ENCODE measurements at regions not wholly inside any gene's neighbourhood (a gene's known extent, or its start where the extent isn't known, plus 50 kb on each side); places are given as distances from the start of the nearest gene placed in this dataset.

DNA sequence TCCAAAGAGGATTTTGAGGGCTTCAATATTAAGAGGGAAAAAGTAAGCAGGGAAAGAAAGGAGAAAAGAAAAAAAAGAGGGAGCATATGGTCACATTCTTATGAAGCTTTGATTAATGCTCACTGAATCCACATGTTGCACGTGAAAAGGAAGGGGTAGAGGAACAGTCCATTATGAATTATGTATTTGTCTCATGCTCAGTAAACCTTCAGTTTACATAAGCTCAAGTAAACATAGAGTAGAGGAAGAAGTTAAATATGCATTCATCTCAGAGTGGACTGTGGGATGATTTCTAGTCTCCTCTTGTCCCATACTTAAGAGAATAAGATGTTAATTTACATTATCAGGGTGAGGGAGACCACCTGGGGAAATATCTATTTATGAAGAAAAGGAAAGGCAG, 334.5 kb downstream of the IPO8 start:
- intact Hi-C loops (cut with DNase I; ENCODE audit: low total_unique reads): no loop called here
- TF ChIP-seq POLR2A (IDR thresholded peaks at IDR 0.05): no peak
- TF ChIP-seq, protein P1, sequence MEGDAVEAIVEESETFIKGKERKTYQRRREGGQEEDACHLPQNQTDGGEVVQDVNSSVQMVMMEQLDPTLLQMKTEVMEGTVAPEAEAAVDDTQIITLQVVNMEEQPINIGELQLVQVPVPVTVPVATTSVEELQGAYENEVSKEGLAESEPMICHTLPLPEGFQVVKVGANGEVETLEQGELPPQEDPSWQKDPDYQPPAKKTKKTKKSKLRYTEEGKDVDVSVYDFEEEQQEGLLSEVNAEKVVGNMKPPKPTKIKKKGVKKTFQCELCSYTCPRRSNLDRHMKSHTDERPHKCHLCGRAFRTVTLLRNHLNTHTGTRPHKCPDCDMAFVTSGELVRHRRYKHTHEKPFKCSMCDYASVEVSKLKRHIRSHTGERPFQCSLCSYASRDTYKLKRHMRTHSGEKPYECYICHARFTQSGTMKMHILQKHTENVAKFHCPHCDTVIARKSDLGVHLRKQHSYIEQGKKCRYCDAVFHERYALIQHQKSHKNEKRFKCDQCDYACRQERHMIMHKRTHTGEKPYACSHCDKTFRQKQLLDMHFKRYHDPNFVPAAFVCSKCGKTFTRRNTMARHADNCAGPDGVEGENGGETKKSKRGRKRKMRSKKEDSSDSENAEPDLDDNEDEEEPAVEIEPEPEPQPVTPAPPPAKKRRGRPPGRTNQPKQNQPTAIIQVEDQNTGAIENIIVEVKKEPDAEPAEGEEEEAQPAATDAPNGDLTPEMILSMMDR (IDR thresholded peaks at IDR 0.05): no peak
- WGBS, 2 donors: 23 to 55% methylated on average over 1 of the region's 1 CpG
- H3K27ac ChIP-seq: no peak overlapping the region
- DNase-seq: no peak
- H3K27me3 ChIP-seq: no peaks in the 10 kb centered on the region
- no peaks in the 10 kb centered on the region for H3K9me3 ChIP-seq
- no peak overlapping the region for H3K4me3 ChIP-seq
- no peaks in the 10 kb centered on the region for H3K36me3 ChIP-seq (ENCODE audit: low read depth, missing control alignments)
- H3K4me1 ChIP-seq: no peaks in the 10 kb centered on the region

DNA sequence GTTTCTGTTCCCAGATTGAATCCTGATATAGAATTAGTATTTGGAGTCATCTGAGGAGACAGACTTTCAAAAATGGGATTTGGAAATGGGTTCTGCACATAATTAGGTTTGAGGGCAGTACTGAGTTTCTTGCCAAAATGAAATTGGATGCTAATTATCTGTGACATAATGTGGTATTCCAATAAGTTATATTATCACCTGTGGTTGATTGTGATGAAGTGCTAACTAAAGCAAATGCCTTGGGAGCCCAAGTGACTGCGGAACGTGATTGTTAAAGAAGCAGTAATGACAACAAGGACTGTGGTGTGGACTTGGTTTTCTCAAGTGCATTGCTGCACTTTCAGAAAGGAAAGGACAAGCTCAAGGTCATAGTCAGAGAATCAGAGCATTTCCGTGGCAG, 337.0 kb downstream of the IPO8 start:
- intact Hi-C loops (cut with DNase I; ENCODE audit: low total_unique reads): no loop called here
- no peak overlapping the region for H3K27ac ChIP-seq
- no peak for DNase-seq
- no peaks in the 10 kb centered on the region for H3K9me3 ChIP-seq
- no peaks in the 10 kb centered on the region for H3K4me1 ChIP-seq
- no peaks in the 10 kb centered on the region for H3K27me3 ChIP-seq
- 63 to 90% methylated on average over 3 of the region's 3 CpGs for WGBS, 2 donors
- H3K4me3 ChIP-seq: no peak overlapping the region
- H3K36me3 ChIP-seq (ENCODE audit: low read depth, missing control alignments): no peaks in the 10 kb centered on the region
- TF ChIP-seq, protein P1 (IDR thresholded peaks at IDR 0.05): no peak
- no peak for TF ChIP-seq POLR2A (IDR thresholded peaks at IDR 0.05)

DNA sequence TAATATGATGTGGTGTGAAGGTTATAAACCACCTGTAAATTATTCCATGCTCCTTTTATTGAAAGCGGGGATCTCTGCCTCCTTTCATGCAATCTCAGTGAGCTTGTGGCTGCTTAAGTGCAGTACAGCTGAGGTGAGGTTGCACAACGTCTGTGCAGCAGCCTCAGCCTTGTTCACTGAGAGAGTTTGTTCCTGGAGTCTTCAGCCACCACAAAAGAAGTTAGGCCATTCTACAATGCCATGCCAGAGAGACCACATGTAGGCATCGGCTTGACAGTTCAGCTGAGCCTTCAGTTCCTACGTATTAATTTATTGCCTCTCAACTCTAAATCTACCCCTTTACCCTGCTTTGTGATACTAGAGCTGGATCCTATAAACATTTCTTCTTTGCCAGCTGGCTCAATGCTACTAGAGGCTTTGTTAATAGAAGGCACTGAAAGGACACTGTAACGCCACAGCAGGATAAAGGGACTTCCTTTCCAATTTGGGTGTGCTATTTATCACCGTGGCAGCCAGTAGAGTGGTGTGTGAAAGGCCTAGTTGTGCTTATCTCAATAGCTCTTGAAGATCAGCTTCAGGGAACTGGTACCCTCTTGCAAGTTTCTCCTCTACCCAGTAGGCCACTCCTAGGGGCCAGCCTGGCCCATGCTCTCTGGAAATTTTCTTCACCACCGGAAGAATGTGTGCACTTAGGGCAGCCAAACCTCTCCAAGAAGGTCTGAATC, 337.7 kb downstream of the IPO8 start:
- TF ChIP-seq, protein P1 (IDR thresholded peaks at IDR 0.05): no peak
- TF ChIP-seq POLR2A (IDR thresholded peaks at IDR 0.05): no peak
- no peak for DNase-seq

DNA sequence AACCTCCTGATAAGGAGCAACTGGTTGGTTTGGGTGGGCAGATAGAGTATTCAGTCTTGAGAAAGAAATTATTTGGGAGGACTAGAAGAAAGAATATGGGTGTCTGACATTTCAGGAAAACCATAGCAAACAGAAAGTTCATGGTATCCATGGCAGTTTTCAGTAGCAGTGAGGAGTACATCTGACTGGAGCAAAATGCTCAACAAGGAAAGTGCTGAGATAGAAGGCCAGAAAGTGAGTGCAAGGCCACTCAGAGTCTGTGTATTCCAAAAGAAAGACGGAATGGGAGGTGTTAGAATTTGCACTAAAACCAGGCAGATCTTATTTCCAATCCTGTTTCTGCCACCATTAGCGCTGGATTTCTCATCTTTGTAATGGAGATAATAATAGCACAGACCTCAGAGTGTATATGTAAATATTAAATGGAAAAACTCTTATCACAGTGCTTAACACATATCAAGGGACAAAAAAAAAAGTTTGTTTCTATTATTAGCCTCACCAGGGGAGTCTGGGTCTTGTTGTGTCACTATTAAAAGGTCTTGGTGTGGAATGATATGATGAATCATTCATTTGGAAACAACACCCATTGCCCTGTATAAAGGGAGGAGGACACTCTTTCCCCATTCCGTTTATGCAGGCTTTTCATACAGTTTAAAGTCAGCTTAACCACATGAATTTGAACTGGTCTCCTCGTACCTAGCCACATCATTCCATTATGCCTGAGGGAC, 349.8 kb downstream of the IPO8 start:
- 79 to 87% methylated on average over 4 of the region's 4 CpGs for WGBS, 2 donors
- Histone ChIP-seq H3K36me3 (ENCODE audit: low read depth, missing control alignments) (no peaks in the 10 kb centered on the region), H3K27ac (no peak overlapping the region), H3K4me1 (no peaks in the 10 kb centered on the region), H3K9me3 (no peaks in the 10 kb centered on the region), H3K4me3 (no peak overlapping the region), H3K27me3 (no peaks in the 10 kb centered on the region)
- intact Hi-C loops (cut with DNase I; ENCODE audit: low total_unique reads): no loop called here
- no peak for DNase-seq
- no peak for TF ChIP-seq POLR2A (IDR thresholded peaks at IDR 0.05)
- TF ChIP-seq, protein P1 (IDR thresholded peaks at IDR 0.05): no peak

More for the DNA sequence above, 337.7 kb downstream of the IPO8 start:
- Histone ChIP-seq H3K36me3 (ENCODE audit: low read depth, missing control alignments) (no peaks in the 10 kb centered on the region), H3K9me3 (no peaks in the 10 kb centered on the region), H3K4me3 (no peak overlapping the region), H3K27me3 (no peaks in the 10 kb centered on the region), H3K27ac (no peak overlapping the region), H3K4me1 (no peaks in the 10 kb centered on the region)
- intact Hi-C loops (cut with DNase I; ENCODE audit: low total_unique reads): no loop called here
- 67 to 75% methylated on average over 7 of the region's 7 CpGs for whole genome bisulfite sequencing, 2 donors

Measured in testis (tissue), 2 donors.